HK-2 (cell line): ENCODE measurements at regions not wholly inside any gene's neighbourhood (a gene's known extent, or its start where the extent isn't known, plus 50 kb on each side); places are given as distances from the start of the nearest gene placed in this dataset.
"Not testable (repeated sequence)": the region's sequence is repeated elsewhere in the genome, so short reads cannot be mapped to it uniquely, and the experiment has no call there.

Experiments
- DNase-seq: peaks from one replicate; pipeline ENCODE4 v3.0.0-alpha.2; 2018; ENCODE audit not compliant: unreplicated experiment

DNA sequence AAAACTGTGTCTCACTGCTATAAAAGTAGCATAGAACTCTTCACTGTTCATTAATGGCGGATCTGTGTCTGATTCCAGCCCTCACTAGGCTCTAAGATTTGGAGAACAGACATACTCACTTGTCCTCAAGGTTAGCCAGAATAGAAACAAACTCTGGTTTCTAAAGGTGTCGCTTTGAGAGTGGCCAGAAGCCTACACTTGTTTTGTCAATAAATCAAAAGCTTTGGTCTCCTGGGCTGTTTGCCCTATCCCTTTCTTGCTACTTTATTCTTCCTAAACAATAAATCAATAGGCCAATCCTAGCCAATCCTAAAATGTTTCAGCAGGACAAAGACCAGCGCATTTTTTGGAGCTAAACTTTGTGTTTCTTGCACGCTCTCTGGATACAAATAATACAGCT lies 1064.6 kb upstream of the CHAC2 start:
- DNase-seq, result no peak

DNA sequence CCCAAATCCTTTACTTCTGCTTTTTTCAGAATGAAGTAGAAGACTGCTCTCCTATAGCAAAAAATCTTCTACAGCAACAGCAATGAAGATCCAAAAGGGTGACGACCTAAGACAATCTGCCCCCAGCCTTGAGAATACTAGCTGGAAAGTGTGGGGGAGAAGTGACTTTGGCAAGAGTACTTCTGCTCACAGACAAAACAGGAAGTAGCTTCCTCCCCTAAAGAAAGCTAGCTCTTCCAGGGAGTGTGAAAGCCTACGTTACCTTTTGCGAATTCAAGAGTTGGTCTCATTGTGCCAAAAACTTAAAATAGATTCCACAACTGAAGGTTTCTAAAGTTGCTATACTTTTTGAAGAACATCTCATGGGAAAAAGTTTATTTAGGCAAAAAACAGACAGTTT lies 1069.2 kb upstream of the CHAC2 start:
- no peak for DNase-seq

DNA sequence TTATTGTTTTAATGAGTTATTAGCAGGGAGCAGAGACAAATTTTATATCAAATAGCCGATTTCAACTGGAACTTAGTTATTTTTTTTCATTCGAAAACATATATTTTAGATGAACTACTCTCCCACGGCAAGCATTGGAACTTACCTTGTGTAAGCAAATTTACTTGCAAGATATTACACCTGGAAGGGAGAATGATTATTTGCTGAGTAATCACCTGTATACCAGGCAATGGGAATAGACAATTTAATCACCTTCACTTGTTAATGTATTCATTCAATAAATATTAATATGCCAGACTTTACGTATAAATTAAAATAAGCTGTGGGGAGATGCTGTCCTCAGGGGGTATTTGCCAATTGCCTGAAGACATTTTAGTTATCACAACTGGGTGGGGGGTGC lies 1069.9 kb upstream of the CHAC2 start:
- no peak for DNase-seq

DNA sequence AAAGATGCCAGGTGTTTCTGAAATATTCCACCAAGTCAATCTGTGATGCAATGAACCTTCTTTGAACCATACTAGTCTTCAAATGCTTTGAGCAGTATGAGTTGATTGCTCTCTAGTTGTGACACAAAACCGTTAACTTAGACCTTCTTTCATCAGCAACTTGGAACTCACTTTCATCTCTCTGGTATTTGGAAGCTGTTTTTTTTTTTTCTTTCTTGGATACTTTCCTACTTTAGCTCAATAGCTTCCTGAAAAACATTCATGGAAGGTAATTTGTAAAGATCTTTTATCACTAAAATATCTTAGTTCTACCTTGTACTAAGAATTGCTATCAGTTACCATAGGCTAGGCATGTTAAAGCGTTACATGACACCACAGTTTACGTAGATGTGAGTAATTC lies 1071.9 kb upstream of the CHAC2 start:
- no peak for DNase-seq

DNA sequence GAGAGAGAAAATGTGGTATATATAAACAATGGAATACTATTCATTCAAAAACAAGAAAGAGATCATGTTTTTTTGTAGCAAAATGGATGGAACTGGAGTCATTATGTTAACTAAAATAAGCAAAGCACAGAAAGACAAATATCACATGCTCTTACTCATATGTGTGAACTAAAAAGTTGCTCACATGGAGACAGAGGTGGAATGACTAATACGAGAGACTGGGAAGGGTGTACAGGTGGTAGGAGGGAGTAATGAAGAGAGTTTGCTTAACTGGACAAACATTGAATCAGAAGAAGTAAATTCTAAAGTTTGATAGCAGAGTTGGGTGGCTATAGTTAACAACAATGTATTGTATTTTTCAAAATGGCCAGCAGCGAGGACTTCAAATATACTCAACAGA lies 1080.7 kb upstream of the CHAC2 start:
- no peak for DNase-seq

DNA sequence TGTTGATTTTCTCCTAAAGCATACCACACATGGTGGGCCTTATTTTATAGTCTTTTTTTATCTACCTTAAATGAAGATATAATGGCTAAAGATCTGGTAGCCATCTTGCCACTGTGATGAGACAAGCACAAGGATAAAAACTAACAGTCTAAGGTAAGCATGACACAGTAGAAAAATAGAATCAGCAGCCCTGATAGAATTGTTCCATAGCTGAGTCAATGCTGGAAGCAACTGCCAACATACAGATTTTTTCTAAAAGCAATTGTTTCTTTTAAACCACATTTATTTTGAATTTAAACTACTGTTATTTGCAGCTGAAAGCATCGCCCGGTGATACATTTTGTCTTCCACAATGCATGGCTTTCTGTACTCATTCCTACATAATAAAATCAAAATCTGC lies 1091.5 kb upstream of the CHAC2 start:
- no peak for DNase-seq

DNA sequence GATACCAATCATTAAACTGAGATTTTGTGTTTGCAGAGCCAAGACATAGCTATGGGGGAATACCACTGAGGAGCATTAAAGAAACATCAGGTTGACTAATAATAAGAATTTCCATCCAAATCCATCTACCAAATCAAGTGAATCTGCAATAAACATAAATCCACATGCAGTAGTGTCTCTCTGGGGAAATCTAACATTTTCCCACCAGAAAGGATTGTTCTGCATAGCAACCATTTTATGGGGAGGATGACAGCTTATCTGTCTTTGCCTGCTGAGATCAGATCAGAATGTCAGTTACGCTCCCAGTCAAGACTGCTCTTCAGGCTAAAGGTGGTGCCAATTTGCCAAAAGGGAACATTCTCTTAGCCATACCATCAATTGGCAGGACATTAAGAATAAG lies 1098.9 kb upstream of the CHAC2 start:
- DNase-seq, result no peak

DNA sequence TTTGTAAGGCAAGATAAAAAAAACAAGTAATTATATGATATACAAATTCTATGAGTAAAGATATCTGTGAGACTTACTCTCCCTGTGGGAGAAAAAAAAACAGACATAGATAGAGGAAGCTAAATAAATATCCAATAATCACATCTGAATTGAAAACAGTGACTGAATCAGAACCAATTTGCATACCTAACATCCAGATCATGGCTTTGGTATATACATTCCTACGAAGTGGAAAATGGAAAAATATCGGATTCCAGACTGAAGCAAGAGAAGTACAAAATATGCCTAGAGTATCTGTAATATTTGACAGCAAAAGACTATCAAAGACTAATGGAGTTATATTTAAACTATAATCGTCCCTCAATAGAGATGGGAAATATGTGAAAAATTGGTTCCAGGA lies 1108.1 kb upstream of the CHAC2 start:
- DNase-seq, result no peak

DNA sequence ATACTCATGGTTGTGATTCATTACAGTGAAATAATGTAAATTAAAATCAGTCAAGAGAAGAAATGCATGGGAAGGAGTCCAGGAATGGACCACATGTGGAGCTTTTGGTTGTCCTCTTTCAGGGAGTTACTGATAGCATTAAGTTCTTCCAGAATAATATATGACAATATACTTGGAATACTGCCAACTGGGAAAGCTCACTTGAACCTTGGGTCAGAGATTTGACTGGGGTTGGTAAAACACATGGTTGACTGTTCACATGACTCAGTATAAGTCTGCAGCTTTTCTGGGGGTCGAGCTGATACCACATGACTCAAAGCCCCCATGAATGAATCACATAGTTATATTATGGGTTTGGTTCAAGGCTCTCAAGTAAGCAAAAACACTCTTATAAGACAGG lies 1109.0 kb upstream of the CHAC2 start:
- DNase-seq, result no peak

DNA sequence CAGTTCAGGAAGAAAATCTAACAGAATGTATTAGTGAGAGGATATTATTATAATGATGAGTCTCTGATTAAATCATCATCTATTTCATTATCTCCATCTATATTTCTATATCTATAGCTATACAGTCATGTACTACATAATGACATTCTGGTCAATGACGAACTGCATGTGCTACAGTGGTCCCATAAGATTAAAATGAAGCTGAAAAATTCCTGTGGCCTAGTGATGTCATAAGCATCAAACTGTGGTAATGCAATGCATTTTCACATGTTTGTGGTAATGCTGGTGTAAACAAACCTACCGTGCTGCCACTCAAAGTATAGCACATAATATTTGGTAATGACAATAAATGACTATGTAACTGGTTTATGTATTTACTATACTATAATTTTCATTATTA lies 1127.9 kb upstream of the CHAC2 start:
- no peak for DNase-seq

DNA sequence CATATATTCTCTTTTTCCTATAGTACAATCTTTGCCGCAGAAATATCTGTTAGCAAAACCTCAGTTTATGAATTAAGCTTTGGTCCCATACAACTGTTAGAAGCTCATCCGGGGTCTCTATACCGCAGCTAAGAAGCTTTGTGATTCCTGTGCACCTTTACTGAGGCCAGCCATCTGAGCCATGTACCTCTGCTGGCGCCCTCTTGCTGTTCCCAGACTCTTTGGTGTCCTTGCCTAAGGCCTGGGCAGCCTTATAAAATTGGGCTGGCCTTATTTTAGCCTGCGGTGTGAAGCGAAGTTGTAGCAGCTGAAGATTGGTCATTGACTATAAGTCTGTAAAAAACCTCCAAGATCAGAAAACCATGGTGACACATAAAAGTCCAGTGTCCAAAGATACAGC lies 1135.1 kb upstream of the CHAC2 start:
- no peak for DNase-seq

DNA sequence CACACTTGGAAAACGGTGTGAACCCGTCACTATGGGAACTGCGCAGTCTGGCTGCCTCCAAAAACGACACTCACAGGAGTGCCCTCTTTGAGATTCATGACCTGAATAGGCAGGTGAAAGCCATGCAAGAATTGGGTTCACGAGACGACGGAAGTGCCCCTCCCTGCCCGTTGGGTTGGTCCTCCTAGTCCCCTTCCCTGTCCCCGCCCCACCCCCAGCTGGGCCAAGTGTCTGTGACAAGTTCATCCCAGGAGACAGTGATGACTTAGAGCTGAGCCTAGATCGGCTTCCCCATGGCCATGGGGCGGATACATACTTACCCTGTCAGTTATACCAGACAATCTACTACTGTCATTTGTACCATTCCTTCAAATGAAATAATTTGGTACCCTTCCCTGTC lies 1137.7 kb upstream of the CHAC2 start:
- no peak for DNase-seq

DNA sequence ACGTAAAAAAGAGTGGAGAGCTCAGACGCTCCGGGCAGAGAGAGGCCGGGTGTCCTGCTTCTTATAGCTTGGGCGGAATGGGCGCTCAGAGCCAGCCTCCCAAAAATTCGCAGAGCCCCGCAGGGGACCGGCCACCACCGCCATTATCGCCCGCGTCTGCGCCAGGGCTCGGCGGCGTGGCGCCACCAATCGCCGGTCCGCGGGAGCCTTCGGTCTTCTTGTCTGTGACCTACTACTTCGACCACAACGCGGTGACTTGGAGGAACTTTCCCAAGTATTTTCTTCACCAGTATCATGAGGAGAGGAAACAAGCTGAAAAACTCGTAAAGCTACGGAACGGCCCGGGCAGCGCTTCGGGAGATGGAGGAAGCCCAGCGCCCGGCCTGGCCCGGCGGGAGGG lies 1138.1 kb upstream of the CHAC2 start:
- no peak for DNase-seq

DNA sequence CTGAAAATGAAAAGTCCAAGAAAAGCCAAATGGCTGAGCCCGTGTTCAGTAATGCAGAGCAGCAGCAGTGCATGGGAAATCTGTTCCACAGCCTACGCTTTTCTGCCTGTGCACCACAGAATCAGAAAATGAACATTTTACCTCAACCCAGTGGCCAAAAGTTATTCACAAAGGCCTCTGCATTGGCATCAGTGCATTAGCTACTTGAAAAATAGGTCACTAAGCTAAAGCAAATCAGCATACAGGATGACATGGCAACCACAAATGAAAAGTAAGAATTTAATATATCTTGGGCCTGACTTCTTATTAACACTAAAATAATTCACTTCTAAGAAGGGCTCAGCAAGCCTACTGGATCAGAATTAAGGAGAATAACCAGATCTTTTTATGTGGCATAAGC lies 1145.3 kb upstream of the CHAC2 start:
- no peak for DNase-seq

DNA sequence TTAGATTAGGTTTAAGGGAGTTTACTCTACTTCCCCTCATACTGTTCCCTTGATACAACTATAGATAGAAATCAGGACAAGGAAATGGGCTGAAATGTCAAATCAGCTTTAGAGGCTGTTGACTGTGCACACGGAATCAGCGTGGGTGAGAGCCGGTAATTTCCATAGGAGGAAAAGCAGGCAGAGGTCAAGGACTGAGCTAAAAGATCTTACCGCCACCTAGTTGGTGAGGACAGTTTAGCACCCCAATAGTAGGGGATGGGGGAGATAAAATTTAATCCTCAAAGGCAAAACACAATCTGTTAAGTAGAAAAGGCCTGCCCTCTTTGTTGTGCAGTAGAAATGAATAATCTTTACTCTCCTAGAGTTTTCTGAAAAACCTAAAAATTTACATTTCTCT lies 1154.5 kb upstream of the CHAC2 start:
- no peak for DNase-seq

DNA sequence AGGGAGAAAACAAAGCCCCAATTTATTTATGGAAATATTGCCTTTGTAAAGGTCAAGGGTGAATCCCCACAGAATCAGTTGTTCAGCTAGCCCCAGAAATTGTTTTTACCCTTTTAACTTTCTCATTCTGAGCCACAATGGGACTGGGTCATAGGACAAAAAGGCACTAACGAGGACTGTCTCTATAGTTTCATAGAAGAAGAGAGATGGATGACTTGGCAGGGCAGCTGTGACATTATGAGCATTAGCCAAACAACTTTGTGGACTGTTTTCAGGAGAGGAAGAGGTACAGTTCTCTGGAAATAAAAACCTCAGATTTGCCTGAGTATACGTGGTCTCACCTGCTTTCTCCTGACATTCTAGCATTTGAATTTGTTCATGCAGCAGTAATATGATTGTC lies 1155.8 kb upstream of the CHAC2 start:
- no peak for DNase-seq

DNA sequence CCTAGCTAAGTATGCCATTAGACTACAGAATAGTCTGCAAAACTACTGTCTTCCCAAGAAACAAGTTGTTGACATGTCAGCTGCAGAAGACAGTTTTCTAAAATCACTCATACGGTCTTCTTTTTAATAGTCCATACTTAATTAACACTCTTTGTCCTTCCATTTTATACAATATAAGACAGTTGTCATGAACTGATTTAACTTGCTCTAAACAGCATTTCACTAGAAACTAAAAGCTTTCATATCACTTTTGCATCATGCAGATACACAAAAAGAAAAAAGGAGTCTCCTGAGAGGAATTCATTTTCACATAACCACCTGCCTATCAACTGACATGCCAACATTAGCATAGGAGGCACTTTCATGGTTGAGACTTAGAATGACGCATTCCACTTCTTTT lies 1159.6 kb upstream of the CHAC2 start:
- no peak for DNase-seq

DNA sequence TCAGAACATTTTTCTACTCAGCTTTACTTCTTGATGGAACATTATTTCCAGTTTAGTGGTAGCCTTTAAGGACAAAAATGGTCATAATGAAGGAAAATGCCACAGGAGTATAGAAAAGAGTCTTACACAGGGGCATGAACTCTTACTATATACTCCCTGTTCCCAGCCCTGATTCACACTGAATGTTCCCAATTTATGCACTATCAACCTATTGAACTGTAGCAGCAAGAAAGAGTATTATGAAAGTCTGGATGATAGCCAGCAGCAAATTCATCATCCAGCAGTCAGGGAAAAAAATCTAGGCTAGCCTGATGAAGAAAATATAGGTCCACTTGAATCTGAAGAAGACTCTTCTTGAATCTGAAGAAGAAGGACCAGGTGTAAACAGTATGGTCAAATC lies 1170.3 kb upstream of the CHAC2 start:
- DNase-seq, result no peak

DNA sequence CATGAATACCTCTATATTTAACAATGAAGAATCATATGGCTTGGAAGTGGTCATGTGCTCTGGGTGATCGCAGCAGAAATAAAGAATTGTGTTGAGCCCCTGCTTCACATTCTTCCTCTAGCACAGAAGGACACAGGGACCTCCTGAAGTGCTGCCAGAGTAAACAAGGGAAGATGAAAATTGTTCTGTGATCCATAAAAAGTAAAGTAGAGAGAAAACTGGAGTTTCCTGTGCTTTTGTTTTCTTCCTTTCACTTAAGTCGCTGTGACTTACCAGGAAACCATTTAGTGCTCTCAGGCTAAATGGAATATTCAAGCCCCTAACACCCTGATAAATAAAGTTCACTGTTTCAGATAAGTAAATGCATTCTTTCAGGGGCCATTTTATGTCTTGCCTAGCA lies 1173.6 kb upstream of the CHAC2 start:
- DNase-seq, result no peak

DNA sequence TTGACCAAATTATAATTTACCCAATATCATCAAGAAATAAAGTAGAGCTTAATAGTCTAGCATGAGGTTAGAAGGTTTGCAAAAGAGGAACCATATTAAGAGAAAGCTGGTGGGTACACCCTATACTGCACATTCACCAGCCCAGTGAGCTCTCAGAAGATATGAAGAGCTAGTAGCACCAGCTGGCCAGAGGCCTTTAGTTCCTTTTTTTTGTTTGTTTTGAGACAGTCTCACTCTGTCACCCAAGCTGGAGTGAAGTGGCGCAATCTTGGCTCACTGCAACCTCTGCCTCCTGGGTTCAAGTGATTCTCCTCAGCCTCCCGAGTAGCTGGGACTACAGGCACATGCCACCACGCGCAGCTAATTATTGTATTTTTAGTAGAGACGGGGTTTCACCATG lies 1183.5 kb upstream of the CHAC2 start:
- not testable (repeated sequence) for DNase-seq

DNA sequence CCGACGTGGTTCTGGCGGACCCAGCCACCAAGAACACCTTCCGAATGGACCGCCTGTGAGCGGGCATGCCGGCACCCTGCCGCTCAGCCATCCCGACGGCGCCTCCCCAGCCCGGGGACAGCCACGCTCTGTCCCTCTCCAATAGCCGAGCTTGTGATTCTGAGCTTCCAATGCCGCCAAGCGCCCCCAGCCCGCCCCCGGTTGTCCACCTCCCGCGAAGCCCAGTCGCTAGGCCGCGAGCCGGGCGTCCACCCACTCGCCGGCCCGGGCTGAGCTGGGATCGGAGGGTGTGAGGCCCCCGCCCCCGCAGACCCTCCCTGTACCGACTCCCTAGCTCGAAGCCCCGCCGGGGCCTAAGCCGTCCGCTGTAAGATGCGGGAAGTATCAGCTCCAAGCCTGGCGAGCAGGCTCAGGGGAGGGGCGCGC lies 1195.1 kb upstream of the CHAC2 start:
- DNase-seq, result no peak

DNA sequence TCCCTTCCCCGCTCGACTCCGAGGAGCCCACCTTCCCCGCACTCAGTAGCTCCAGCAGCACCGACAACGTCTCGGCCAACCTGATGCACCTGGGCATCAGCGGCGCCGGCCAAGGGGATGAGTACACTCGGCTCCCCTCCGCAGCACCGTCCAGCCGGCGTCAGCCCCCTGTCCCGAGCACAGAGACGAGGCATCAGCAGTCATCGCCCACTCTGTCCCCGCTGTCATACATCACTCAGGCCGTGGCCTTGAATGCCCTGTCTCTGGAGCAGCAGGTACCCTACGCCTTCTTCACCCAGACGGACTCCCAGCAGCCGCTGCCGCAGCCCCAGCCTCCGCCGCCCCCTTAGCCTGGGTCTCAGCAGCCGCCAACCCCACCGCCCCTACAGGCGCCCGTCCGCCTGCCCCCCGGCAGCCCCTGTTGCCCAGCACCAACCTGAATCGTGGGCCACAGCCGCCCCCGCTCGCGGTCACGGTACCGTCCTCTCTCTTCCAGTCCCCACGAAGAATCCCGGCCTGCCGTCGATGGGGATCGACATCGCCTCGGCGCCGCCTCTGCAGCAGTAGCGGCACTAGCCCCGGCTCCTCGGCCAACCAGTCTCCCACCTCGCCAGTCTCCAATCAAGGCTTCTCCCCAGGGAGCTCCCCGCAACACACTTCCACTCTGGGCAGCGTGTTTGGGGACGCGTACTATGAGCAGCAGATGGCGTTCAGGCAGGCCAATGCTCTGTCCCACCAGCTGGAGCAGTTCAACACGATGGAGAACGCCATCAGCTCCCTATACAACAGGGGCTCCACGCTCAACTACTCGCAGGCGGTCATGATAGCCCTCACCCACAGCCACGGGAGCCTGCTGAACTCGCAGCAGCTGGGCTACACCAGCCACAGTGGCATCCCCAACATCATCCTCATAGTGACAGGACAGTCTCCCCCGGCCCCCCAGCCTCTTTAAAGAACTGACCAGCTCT lies 1195.9 kb upstream of the CHAC2 start:
- DNase-seq, result no peak

DNA sequence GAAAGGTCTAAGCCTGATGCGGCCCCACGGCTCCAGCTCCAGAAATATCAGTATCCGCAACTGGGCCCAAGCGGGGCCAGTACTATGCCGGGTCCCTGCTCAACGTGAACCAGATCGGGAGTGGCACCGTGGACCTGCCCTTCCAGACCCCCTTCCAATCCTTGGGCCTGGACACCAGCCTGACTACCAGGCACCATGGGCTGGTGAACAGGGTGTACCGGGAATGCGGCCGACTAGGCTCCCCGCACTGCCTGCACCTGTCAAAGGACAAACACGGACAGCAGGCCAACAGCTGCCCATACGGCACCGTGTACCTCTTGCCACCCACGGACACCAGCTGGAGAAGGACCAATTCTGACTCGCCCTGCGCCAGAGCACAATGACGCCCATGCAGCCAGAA lies 1196.9 kb upstream of the CHAC2 start:
- DNase-seq, result no peak

DNA sequence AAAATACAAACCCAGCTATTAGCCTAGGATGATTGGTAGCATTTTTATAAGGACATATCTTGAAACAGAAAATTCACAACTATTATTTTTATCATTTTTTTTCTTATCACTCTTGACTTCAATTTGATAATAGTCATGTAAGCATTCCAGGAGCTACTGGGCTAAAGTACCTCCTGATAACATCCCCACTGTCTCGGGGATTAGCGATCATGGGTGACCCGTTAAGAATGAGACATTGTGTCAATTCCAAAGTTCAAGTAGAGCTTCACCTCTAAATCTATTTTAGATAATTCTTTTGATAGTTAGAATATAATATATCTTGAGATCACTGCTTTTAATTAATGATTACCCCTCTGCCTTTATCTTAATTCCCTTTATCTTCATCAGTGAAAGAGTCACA lies 1204.5 kb upstream of the CHAC2 start:
- no peak for DNase-seq
